GM19043 (cell line): ENCODE measurements at regions not wholly inside any gene's neighbourhood (a gene's known extent, or its start where the extent isn't known, plus 50 kb on each side); places are given as distances from the start of the nearest gene placed in this dataset.
"Not testable (repeated sequence)": the region's sequence is repeated elsewhere in the genome, so short reads cannot be mapped to it uniquely, and the experiment has no call there.

Experiments used
- ATAC-seq: cut with Tn5 transposase; IDR thresholded peaks from one replicate; pipeline ENCODE4 v1.9.1; 2021; ENCODE audit warnings: low read depth; ENCODE audit not compliant: unreplicated experiment

GRCh38 chr15:21774760-21775159 lies 102.8 kb downstream of the POTEB start:
- not testable (repeated sequence) for ATAC-seq

DNA sequence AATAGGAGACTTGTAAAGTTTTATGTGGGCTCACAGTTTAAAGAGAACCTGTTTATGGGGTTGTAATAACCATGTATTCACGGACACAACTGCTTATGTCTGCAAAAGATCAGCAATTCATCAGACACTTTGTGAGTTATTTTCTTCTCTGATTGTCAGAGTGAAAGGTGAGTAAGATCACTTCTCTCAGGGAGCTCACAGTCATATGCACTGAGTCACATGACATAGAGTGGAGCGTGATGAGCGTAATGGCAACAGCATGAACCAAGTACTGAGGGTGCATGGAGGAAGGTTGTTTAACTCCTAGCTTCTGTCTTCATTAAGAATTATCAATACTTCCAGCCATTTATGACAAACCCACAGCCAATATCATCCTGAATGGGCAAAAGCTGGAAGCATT lies 111.0 kb downstream of the POTEB start:
- not testable (repeated sequence) for ATAC-seq

GRCh38 chr15:21763756-21764155 lies 113.8 kb downstream of the POTEB start:
- ATAC-seq, result not testable (repeated sequence)

GRCh38 chr15:21760250-21761023 lies 117.1 kb downstream of the POTEB start:
- not testable (repeated sequence) for ATAC-seq

GRCh38 chr15:21759401-21760165 lies 118.0 kb downstream of the POTEB start:
- ATAC-seq, result not testable (repeated sequence)

GRCh38 chr15:21753838-21754237 lies 123.7 kb downstream of the POTEB start:
- ATAC-seq, result not testable (repeated sequence)

GRCh38 chr15:21752124-21752957 lies 125.2 kb downstream of the POTEB start:
- ATAC-seq, result not testable (repeated sequence)

GRCh38 chr15:21749173-21749572 lies 128.4 kb downstream of the POTEB start:
- ATAC-seq, result not testable (repeated sequence)

DNA sequence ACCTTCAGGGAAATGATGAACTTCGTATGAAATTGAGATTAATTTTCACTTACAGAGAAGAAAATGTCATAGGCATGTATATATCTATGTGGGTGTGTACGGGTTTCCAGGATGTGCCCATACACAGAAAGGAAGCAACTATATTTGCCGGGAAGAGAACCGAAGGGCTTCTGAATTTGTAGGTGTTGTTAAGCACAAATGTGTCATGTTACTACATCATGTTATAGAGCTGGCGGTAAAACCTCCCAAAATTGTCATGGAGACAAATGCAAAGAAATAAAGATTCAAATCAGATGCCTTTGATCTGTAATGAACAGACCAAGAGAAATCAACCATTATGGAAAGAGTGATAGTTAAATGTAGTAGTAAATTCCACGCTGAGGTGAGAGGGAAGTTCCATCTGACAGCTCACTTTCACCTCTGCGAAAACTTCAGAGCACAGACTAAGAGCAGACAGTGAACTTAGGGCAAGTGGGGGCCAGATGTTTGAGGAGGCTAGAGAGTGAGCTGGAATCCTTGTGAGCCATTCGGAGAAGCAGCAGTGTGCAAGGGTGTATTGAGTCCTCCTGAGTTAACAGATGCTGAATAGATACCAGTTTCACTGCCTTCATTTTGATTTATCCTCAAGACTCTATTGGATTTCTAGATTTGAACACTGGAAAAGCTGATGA lies 133.2 kb downstream of the POTEB start:
- not testable (repeated sequence) for ATAC-seq

DNA sequence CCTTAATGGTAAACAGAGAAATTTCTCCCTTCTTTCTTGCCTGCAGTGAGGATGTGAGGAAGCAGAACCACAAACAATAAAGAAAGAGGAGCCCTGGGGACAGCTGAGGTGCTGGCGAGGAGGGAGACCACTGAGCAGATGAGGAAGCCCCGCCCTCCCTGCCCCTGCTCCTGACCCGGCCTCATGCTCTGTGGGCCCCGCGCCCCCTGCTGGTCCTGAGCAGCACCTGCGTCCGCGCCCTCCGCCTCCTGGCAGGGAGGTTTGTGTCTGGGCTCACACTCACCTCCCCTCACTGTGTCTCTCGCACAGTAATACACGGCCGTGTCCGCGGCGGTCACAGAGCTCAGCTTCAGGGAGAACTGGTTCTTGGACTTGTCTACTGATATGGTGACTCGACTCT lies 135.5 kb downstream of the POTEB start:
- peak; percentile 66 for ATAC-seq

- ATAC-seq, result not testable (repeated sequence)
These were observed 139.5 kb downstream of the POTEB start for GRCh38 chr15:21738003-21738402.

DNA sequence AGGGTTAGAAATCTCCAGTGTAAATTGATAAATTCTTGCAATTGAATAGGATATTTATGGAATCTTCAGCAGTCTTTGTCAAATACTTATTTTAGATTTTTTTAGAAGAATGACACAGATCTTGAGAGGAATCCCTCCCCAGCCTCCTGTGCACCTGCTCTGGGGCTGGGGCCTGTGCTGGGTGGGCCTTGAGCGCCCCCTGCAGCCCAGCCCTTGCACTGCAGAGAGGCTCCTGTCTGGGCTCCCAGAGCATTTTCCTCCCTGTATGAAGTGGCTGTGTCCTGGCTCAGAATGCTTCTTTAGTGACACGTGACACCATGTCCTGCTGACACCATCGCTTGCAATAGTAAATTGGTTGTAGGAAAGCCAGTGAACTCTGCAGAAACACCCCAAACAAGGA lies 141.1 kb downstream of the POTEB start:
- not testable (repeated sequence) for ATAC-seq

GRCh38 chr15:21735837-21736236 lies 141.7 kb downstream of the POTEB start:
- ATAC-seq, result not testable (repeated sequence)

GRCh38 chr15:21735368-21735767 lies 142.2 kb downstream of the POTEB start:
- not testable (repeated sequence) for ATAC-seq

GRCh38 chr15:21731496-21731895 lies 146.0 kb downstream of the POTEB start:
- ATAC-seq, result peak; percentile 43

- ATAC-seq, result peak; percentile 57
These were observed 146.8 kb downstream of the POTEB start for GRCh38 chr15:21730427-21731405.

- ATAC-seq, result not testable (repeated sequence)
These were observed 152.5 kb downstream of the POTEB start for GRCh38 chr15:21724988-21725387.

DNA sequence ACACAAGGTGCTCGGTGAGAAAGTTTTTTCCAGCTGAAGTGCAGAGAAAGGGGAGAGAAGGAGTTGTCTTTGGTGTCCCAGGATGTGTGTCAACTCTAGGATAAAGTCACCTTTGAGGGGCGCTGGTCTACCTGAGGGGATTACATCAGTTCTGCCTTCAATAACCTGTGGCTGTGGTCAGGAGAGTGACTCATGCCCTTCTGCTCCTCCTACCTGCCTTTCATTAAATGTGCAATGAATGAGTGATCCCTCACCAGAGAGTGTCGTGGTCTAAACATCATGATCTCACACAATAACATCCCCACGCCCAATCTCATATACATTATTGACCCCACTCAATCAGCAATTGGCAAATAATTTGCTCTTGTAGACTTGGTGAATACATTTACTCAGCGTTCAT lies 156.4 kb downstream of the POTEB start:
- ATAC-seq, result not testable (repeated sequence)

DNA sequence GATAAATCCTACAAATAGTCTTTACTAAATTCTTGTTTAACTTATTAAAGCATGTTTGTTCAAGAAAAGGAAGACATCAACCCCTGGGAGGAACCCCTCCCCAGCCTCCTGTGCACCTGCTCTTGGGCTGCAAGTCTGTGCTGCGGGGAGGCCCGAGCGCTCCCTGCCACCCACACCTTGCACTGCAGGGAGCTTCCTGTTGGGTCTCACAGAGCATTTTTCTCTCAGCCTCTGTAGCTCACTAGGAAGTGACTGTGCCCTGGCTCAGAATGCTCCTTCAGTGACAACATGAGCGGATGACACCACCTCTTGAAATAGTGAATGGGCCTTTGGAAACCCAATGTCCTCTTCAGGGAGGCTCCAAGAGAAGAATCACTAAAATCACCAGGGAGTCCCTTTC lies 158.8 kb downstream of the POTEB start:
- ATAC-seq, result peak; percentile 64
